ENCODE measurements at regions not wholly inside any gene's neighbourhood (a gene's known extent, or its start where the extent isn't known, plus 50 kb on each side); places are given as distances from the start of the nearest gene placed in this dataset.

GRCh38 chr7:47678641-47679380, 96.9 kb upstream of the TNS3 start:
- TF ChIP-seq CTCF (IDR thresholded peaks at IDR 0.05; ENCODE audit: low read length, missing control alignments) = no peak
- DNase-seq (ENCODE audit: low read depth) = no peak
- H3K4me3 ChIP-seq (replicated peaks; ENCODE audit: low read depth, low read length) = no peak overlapping the region

GRCh38 chr7:47677664-47678063, 95.8 kb upstream of the TNS3 start:
- no peak for TF ChIP-seq CTCF (IDR thresholded peaks at IDR 0.05; ENCODE audit: low read length, missing control alignments)
- no peak overlapping the region for H3K4me3 ChIP-seq (replicated peaks; ENCODE audit: low read depth, low read length)
- no peak for DNase-seq (ENCODE audit: low read depth)

- no peak for TF ChIP-seq CTCF (IDR thresholded peaks at IDR 0.05; ENCODE audit: low read length, missing control alignments)
- no peak for DNase-seq (ENCODE audit: low read depth)
- no peak overlapping the region for H3K4me3 ChIP-seq (replicated peaks; ENCODE audit: low read depth, low read length)
Observed at GRCh38 chr7:47677093-47677492, 95.2 kb upstream of the TNS3 start.

- DNase-seq (ENCODE audit: low read depth) = no peak
Observed at GRCh38 chr7:47672977-47673381, 91.1 kb upstream of the TNS3 start.

GRCh38 chr7:47672271-47672791, 90.4 kb upstream of the TNS3 start:
- TF ChIP-seq CTCF (IDR thresholded peaks at IDR 0.05; ENCODE audit: low read length, missing control alignments) = no peak
- no peak overlapping the region for H3K4me3 ChIP-seq (replicated peaks; ENCODE audit: low read depth, low read length)
- DNase-seq (ENCODE audit: low read depth) = no peak

More at GRCh38 chr7:47672977-47673381, 91.1 kb upstream of the TNS3 start:
- no peak for TF ChIP-seq CTCF (IDR thresholded peaks at IDR 0.05; ENCODE audit: low read length, missing control alignments)
- no peak overlapping the region for H3K4me3 ChIP-seq (replicated peaks; ENCODE audit: low read depth, low read length)

- no peak for DNase-seq (ENCODE audit: low read depth)
- TF ChIP-seq CTCF (IDR thresholded peaks at IDR 0.05; ENCODE audit: low read length, missing control alignments) = no peak
- H3K4me3 ChIP-seq (replicated peaks; ENCODE audit: low read depth, low read length) = no peak overlapping the region
Observed at GRCh38 chr7:47671358-47671757, 89.4 kb upstream of the TNS3 start.

GRCh38 chr7:47670729-47671128, 88.8 kb upstream of the TNS3 start:
- no peak for DNase-seq (ENCODE audit: low read depth)

More at GRCh38 chr7:47670729-47671128, 88.8 kb upstream of the TNS3 start:
- no peak overlapping the region for H3K4me3 ChIP-seq (replicated peaks; ENCODE audit: low read depth, low read length)
- TF ChIP-seq CTCF (IDR thresholded peaks at IDR 0.05; ENCODE audit: low read length, missing control alignments) = no peak
